ENCODE measurements at regions not wholly inside any gene's neighbourhood (a gene's known extent, or its start where the extent isn't known, plus 50 kb on each side); places are given as distances from the start of the nearest gene placed in this dataset.
"Not testable (repeated sequence)": the region's sequence is repeated elsewhere in the genome, so short reads cannot be mapped to it uniquely, and the experiment has no call there.

DNA sequence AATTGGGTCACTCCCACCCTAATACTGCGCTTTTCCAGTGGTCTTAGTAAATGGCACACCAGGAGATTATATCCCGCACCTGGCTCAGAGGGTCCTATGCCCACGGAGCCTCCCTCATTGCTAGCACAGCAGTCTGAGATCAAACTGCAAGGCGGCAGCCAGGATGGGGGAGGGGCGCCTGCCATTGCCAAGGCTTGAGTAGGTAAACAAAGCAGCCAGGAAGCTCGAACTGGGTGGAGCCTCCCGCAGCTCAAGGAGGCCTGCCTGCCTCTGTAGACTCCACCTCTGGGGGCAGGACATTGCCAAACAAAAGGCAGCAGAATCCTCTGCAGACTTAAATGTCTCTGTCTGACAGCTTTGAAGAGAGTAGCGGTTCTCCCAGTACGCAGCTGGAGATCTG is 52.4 kb upstream of the PMPCB start:
- H3K27ac ChIP-seq; intact Hi-C loops (cut with DNase I); H3K27me3 ChIP-seq; H3K4me3 ChIP-seq; H3K4me1 ChIP-seq; H3K36me3 ChIP-seq; H3K9me3 ChIP-seq; ATAC-seq: not testable (repeated sequence)
- DNase-seq = peak in 1 of 4 donors; percentile 64

DNA sequence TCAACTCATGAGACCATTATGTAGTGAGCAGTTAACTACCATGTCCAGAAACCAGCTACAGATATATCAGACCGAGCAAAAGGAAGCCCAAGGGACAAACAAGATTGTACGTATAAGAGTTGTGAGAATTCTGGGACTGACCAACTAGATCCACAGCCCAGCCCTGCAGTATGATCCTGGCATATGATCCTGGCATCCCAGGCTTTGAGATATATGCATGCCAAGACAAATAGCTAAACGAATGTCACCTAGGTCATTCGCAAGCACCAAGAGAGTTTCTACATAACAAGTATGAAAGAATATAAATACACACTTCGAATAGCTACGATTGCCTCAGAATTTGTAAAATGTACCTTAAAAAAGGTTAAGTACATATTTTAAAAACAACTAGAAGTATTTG is 56.4 kb upstream of the PMPCB start:
- intact Hi-C loops (cut with DNase I) = no loop called here
- TF ChIP-seq, protein P1, sequence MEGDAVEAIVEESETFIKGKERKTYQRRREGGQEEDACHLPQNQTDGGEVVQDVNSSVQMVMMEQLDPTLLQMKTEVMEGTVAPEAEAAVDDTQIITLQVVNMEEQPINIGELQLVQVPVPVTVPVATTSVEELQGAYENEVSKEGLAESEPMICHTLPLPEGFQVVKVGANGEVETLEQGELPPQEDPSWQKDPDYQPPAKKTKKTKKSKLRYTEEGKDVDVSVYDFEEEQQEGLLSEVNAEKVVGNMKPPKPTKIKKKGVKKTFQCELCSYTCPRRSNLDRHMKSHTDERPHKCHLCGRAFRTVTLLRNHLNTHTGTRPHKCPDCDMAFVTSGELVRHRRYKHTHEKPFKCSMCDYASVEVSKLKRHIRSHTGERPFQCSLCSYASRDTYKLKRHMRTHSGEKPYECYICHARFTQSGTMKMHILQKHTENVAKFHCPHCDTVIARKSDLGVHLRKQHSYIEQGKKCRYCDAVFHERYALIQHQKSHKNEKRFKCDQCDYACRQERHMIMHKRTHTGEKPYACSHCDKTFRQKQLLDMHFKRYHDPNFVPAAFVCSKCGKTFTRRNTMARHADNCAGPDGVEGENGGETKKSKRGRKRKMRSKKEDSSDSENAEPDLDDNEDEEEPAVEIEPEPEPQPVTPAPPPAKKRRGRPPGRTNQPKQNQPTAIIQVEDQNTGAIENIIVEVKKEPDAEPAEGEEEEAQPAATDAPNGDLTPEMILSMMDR (IDR thresholded peaks at IDR 0.05) = no peak
- DNase-seq (no peak), ATAC-seq (no peak)
- Histone ChIP-seq H3K9me3 (peaks cover 0 to 4% of the 10 kb centered on the region in 2 donors), H3K4me3 (no peak overlapping the region), H3K27ac (no peak overlapping the region), H3K27me3 (no peaks in the 10 kb centered on the region), H3K4me1 (no peaks in the 10 kb centered on the region), H3K36me3 (no peaks in the 10 kb centered on the region)

DNA sequence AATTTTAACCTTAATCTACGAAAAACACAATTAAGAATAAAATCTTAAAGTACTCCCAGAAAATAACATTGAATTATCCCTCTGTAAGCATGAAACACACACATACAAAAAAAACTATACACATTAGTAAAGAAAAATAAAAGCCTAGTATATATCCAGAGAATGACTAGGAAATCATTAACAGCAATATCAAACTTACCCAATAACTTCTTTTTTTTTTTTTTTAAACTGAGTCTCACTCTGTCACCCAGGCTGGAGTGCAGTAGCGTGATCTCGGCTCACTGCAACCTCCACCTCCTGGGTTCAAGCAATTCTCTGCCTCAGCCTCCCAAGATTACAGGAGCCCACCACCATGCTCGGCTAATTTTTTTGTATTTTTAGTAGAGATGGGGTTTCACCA is 61.4 kb upstream of the PMPCB start:
- DNase-seq; H3K4me1 ChIP-seq; H3K36me3 ChIP-seq; H3K9me3 ChIP-seq; H3K4me3 ChIP-seq; ATAC-seq; intact Hi-C loops (cut with DNase I); H3K27me3 ChIP-seq; H3K27ac ChIP-seq: not testable (repeated sequence)

DNA sequence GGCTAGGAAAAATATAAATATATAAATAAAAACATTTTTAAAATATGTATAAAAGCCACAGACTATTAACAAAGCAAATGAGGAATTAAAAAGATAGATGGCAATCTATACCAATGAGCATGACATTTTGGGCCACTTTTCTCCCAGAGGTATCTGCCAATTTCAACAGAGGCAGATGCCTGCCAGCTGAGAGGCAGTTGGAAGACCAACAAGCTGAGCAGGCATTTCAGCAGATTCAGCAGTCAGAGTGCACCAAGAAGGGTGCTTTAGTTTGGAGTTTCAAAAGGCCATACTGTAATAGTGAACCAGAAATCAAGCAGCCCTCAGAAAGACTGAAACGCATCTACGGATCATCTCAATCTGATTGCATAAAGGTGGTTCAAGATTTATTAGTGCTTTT is 62.4 kb upstream of the PMPCB start:
- ATAC-seq; H3K4me3 ChIP-seq; DNase-seq; H3K9me3 ChIP-seq; H3K27ac ChIP-seq; H3K36me3 ChIP-seq; H3K4me1 ChIP-seq; intact Hi-C loops (cut with DNase I); H3K27me3 ChIP-seq: not testable (repeated sequence)

DNA sequence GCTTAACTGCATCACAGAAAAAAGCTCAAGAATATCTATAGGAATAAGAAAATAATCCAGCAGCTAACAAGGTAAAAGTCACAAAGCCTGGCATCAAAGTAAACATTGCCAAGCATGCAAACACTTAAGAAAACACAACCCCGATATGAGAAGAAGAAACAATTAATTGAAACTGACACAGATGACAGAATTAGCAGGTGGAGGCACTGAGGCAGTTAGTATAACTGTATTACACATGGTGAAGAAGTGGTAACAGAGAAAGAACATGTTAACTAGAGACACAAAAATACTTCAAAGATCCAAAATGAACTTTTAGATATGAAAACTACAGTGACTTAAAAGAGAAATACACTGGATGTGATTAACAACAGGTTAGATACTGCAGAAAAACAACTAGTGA is 69.4 kb upstream of the PMPCB start:
- ATAC-seq; H3K36me3 ChIP-seq; H3K27ac ChIP-seq; H3K4me3 ChIP-seq; H3K4me1 ChIP-seq; H3K9me3 ChIP-seq; H3K27me3 ChIP-seq; DNase-seq; intact Hi-C loops (cut with DNase I): not testable (repeated sequence)

DNA sequence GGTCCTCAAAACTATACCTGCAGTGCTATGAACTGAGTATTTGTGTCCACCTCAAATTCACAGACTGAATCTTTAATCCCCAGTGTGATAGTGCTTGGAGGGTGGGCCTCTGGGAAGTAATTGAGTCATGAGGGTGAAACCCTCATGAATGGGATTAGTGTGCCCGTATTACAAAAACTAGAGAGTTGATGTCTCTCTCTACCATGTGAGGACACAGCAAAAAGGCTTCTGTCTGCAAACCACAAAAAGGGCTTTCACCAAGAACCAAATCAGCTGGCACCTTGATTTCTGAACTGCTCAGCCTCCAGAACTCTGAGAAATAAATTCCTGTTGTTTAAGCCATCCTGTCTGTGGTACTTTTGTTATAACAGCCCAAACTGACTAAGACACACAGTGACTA is 71.4 kb upstream of the PMPCB start:
- H3K36me3 ChIP-seq; H3K4me3 ChIP-seq; DNase-seq; ATAC-seq; H3K27me3 ChIP-seq; H3K27ac ChIP-seq; H3K9me3 ChIP-seq; intact Hi-C loops (cut with DNase I); H3K4me1 ChIP-seq: not testable (repeated sequence)

DNA sequence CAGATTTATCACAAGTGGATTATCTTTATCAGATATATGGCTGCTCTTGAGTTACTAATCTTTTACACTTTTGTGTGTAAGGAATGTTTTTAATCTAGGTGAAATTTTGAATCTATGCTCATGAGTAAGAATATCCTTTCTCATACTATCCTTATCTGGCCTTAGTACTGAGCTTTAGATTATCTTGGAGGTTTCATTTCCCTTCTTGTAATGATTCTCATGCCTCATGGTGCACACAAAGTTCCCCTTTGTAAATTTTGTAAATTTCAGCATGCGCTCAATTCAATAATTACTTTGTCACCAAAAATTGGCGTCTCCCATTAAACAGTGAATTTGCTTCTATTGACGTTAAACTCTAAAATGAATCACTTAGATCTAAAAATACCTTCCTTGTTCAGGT is 74.2 kb upstream of the NAPEPLD start:
- H3K4me3 ChIP-seq; ATAC-seq; H3K36me3 ChIP-seq; H3K4me1 ChIP-seq; H3K27me3 ChIP-seq; H3K27ac ChIP-seq; intact Hi-C loops (cut with DNase I); H3K9me3 ChIP-seq; DNase-seq: not testable (repeated sequence)

DNA sequence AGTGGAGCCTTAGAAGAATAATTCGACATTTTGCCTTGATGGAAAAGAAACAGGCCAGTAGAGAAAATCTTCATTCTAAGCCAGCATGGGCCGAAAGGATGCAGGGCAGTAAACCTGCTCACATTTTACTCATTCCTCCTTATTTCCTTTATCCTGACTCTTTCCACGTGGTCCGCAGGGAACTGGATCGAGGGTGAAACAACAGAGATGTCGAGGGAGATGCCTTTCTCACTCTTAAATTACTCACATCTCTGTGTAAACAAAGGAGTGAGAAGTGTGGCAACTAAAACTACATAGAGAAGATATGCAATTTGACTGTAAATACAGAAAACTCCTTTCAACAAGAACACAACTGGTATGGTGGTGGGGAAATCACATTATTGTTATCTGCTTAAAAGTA is 62.1 kb upstream of the NAPEPLD start:
- DNase-seq; intact Hi-C loops (cut with DNase I); H3K36me3 ChIP-seq; ATAC-seq; H3K4me3 ChIP-seq; H3K27ac ChIP-seq; H3K4me1 ChIP-seq; H3K9me3 ChIP-seq; H3K27me3 ChIP-seq: not testable (repeated sequence)

DNA sequence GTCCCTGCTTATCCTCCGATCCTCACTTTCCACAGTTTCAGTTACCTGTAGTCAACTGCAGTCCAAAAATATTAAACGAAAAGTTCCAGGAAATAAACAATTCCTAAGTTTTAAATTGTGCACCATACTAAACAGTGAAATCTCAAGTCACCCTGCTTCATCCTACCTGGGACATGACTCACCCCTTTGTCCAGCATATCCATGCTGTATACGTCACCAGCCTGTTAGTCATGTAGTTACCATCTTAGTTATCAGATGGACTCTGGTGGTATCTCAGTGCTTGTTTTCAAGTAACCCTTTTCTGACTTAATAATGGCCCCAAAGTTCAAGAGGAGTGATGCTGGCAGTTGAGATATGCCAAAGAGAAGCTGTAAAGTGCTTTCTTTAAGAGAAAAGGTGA is 50.3 kb upstream of the NAPEPLD start:
- ATAC-seq; H3K4me1 ChIP-seq; H3K27ac ChIP-seq; H3K27me3 ChIP-seq; DNase-seq; H3K9me3 ChIP-seq; H3K4me3 ChIP-seq; intact Hi-C loops (cut with DNase I); H3K36me3 ChIP-seq: not testable (repeated sequence)
